ENCODE measurements at regions not wholly inside any gene's neighbourhood (a gene's known extent, or its start where the extent isn't known, plus 50 kb on each side); places are given as distances from the start of the nearest gene placed in this dataset.

DNA sequence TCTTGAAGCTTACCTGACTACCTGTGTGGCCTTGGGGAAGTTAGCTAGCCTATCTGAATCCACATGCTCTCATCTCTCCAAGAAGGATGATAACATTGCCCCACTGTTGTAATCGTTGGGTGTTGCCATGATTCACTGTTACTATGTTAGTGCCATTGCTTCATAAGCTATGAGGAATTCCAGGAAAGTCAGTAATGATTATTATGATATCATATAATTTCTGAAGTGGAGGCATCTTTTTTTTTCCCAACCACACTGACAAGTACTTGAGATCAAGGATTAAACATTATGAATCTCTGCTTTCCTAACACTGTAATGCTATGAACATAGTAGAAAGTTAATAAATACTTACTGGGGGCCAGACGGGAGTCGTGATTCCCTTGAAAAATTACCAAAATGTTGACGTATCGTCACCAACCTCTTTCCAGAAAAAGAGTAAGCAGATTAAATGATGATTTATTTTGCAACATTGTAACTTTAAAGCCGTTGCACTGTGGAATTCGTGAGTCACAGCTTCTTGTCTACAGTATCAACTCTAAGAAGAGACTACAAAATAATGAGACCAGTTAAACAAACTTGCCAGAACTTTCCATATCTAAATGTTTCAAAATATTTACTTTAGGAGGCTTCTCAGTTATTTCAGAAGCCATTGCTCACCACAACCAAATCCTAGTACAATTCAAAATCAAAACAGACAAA is 459.9 kb downstream of the PIK3C3 start:
- TF ChIP-seq, protein P1, sequence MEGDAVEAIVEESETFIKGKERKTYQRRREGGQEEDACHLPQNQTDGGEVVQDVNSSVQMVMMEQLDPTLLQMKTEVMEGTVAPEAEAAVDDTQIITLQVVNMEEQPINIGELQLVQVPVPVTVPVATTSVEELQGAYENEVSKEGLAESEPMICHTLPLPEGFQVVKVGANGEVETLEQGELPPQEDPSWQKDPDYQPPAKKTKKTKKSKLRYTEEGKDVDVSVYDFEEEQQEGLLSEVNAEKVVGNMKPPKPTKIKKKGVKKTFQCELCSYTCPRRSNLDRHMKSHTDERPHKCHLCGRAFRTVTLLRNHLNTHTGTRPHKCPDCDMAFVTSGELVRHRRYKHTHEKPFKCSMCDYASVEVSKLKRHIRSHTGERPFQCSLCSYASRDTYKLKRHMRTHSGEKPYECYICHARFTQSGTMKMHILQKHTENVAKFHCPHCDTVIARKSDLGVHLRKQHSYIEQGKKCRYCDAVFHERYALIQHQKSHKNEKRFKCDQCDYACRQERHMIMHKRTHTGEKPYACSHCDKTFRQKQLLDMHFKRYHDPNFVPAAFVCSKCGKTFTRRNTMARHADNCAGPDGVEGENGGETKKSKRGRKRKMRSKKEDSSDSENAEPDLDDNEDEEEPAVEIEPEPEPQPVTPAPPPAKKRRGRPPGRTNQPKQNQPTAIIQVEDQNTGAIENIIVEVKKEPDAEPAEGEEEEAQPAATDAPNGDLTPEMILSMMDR (conservative IDR thresholded peaks at IDR 0.05), result no peak
- no peak for TF ChIP-seq ZFX (IDR thresholded peaks at IDR 0.05)

Measured in C4-2B (cell line).